ENCODE measurements at regions not wholly inside any gene's neighbourhood (a gene's known extent, or its start where the extent isn't known, plus 50 kb on each side); places are given as distances from the start of the nearest gene placed in this dataset.

DNA sequence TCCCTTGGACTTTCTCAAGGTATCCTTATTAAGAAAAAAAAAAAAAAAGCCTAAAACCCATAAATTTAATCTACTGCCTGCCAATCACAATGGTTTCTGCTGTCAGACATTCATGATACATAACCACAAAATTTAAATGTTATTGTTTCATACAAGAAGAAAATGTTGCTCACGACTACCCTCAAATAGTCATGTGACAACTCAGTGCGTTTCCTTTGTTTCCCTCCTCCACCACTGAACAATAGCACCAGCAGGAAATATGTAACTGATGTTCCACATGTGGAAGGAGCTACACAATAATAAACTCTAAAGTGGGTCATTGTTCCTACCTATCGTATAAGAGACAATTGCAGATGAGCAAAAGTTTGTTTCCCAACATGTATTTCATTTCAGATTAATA is 244.1 kb upstream of the EDNRA start:
- TF ChIP-seq, protein P1, sequence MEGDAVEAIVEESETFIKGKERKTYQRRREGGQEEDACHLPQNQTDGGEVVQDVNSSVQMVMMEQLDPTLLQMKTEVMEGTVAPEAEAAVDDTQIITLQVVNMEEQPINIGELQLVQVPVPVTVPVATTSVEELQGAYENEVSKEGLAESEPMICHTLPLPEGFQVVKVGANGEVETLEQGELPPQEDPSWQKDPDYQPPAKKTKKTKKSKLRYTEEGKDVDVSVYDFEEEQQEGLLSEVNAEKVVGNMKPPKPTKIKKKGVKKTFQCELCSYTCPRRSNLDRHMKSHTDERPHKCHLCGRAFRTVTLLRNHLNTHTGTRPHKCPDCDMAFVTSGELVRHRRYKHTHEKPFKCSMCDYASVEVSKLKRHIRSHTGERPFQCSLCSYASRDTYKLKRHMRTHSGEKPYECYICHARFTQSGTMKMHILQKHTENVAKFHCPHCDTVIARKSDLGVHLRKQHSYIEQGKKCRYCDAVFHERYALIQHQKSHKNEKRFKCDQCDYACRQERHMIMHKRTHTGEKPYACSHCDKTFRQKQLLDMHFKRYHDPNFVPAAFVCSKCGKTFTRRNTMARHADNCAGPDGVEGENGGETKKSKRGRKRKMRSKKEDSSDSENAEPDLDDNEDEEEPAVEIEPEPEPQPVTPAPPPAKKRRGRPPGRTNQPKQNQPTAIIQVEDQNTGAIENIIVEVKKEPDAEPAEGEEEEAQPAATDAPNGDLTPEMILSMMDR (tag by site-specific recombination; IDR thresholded peaks at IDR 0.05), result no peak
- no peak for TF ChIP-seq ZBTB20 (tag by site-specific recombination; IDR thresholded peaks at IDR 0.05)
- TF ChIP-seq, protein P2, sequence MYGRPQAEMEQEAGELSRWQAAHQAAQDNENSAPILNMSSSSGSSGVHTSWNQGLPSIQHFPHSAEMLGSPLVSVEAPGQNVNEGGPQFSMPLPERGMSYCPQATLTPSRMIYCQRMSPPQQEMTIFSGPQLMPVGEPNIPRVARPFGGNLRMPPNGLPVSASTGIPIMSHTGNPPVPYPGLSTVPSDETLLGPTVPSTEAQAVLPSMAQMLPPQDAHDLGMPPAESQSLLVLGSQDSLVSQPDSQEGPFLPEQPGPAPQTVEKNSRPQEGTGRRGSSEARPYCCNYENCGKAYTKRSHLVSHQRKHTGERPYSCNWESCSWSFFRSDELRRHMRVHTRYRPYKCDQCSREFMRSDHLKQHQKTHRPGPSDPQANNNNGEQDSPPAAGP (tag by site-specific recombination; IDR thresholded peaks at IDR 0.05), result no peak
- TF ChIP-seq, protein P3, sequence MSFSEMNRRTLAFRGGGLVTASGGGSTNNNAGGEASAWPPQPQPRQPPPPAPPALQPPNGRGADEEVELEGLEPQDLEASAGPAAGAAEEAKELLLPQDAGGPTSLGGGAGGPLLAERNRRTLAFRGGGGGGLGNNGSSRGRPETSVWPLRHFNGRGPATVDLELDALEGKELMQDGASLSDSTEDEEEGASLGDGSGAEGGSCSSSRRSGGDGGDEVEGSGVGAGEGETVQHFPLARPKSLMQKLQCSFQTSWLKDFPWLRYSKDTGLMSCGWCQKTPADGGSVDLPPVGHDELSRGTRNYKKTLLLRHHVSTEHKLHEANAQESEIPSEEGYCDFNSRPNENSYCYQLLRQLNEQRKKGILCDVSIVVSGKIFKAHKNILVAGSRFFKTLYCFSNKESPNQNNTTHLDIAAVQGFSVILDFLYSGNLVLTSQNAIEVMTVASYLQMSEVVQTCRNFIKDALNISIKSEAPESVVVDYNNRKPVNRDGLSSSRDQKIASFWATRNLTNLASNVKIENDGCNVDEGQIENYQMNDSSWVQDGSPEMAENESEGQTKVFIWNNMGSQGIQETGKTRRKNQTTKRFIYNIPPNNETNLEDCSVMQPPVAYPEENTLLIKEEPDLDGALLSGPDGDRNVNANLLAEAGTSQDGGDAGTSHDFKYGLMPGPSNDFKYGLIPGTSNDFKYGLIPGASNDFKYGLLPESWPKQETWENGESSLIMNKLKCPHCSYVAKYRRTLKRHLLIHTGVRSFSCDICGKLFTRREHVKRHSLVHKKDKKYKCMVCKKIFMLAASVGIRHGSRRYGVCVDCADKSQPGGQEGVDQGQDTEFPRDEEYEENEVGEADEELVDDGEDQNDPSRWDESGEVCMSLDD (tag by site-specific recombination; IDR thresholded peaks at IDR 0.05), result no peak
- TF ChIP-seq, protein P4, sequence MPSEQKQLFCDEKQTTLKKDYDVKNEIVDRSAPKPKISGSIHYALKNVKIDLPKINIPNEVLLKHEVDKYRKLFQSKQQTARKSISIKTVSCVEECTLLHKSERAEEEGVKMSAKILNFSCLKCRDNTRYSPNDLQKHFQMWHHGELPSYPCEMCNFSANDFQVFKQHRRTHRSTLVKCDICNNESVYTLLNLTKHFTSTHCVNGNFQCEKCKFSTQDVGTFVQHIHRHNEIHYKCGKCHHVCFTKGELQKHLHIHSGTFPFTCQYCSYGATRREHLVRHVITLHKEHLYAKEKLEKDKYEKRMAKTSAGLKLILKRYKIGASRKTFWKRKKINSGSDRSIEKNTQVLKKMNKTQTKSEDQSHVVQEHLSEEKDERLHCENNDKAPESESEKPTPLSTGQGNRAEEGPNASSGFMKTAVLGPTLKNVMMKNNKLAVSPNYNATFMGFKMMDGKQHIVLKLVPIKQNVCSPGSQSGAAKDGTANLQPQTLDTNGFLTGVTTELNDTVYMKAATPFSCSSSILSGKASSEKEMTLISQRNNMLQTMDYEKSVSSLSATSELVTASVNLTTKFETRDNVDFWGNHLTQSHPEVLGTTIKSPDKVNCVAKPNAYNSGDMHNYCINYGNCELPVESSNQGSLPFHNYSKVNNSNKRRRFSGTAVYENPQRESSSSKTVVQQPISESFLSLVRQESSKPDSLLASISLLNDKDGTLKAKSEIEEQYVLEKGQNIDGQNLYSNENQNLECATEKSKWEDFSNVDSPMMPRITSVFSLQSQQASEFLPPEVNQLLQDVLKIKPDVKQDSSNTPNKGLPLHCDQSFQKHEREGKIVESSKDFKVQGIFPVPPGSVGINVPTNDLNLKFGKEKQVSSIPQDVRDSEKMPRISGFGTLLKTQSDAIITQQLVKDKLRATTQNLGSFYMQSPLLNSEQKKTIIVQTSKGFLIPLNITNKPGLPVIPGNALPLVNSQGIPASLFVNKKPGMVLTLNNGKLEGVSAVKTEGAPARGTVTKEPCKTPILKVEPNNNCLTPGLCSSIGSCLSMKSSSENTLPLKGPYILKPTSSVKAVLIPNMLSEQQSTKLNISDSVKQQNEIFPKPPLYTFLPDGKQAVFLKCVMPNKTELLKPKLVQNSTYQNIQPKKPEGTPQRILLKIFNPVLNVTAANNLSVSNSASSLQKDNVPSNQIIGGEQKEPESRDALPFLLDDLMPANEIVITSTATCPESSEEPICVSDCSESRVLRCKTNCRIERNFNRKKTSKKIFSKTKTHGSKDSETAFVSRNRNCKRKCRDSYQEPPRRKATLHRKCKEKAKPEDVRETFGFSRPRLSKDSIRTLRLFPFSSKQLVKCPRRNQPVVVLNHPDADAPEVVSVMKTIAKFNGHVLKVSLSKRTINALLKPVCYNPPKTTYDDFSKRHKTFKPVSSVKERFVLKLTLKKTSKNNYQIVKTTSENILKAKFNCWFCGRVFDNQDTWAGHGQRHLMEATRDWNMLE (tag by site-specific recombination; conservative IDR thresholded peaks at IDR 0.05; ENCODE audit: low read depth), result no peak
- no peak for TF ChIP-seq ZNF169 (tag by site-specific recombination; IDR thresholded peaks at IDR 0.05)
- no peak for TF ChIP-seq ZNF24 (tag by site-specific recombination; IDR thresholded peaks at IDR 0.05)
- TF ChIP-seq, protein P5, sequence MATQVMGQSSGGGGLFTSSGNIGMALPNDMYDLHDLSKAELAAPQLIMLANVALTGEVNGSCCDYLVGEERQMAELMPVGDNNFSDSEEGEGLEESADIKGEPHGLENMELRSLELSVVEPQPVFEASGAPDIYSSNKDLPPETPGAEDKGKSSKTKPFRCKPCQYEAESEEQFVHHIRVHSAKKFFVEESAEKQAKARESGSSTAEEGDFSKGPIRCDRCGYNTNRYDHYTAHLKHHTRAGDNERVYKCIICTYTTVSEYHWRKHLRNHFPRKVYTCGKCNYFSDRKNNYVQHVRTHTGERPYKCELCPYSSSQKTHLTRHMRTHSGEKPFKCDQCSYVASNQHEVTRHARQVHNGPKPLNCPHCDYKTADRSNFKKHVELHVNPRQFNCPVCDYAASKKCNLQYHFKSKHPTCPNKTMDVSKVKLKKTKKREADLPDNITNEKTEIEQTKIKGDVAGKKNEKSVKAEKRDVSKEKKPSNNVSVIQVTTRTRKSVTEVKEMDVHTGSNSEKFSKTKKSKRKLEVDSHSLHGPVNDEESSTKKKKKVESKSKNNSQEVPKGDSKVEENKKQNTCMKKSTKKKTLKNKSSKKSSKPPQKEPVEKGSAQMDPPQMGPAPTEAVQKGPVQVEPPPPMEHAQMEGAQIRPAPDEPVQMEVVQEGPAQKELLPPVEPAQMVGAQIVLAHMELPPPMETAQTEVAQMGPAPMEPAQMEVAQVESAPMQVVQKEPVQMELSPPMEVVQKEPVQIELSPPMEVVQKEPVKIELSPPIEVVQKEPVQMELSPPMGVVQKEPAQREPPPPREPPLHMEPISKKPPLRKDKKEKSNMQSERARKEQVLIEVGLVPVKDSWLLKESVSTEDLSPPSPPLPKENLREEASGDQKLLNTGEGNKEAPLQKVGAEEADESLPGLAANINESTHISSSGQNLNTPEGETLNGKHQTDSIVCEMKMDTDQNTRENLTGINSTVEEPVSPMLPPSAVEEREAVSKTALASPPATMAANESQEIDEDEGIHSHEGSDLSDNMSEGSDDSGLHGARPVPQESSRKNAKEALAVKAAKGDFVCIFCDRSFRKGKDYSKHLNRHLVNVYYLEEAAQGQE (tag by site-specific recombination; IDR thresholded peaks at IDR 0.05), result no peak
- TF ChIP-seq EGR2 (tag by site-specific recombination; IDR thresholded peaks at IDR 0.05; ENCODE audit: low read depth), result no peak

Measured in HEK293 (cell line).